WI38 (cell line): ENCODE measurements at regions not wholly inside any gene's neighbourhood (a gene's known extent, or its start where the extent isn't known, plus 50 kb on each side); places are given as distances from the start of the nearest gene placed in this dataset.
"Not testable (repeated sequence)": the region's sequence is repeated elsewhere in the genome, so short reads cannot be mapped to it uniquely, and the experiment has no call there.

Experiments used
- H3K4me3 ChIP-seq: 2 replicates; pipeline ENCODE4 v1.5.1; 2011; ENCODE audit warnings: low read depth, mild to moderate bottlenecking, control low read depth, low read length
- CTCF ChIP-seq: IDR thresholded peaks from 2 replicates; pipeline ENCODE4 v1.5.1; 2012; ENCODE audit warnings: low read depth, mild to moderate bottlenecking, control low read depth, low read length

- TF ChIP-seq CTCF: no peak
- no peak overlapping the region for H3K4me3 ChIP-seq
Measured at GRCh38 chr17:71503710-71504465, 616.9 kb upstream of the SOX9 start.

DNA sequence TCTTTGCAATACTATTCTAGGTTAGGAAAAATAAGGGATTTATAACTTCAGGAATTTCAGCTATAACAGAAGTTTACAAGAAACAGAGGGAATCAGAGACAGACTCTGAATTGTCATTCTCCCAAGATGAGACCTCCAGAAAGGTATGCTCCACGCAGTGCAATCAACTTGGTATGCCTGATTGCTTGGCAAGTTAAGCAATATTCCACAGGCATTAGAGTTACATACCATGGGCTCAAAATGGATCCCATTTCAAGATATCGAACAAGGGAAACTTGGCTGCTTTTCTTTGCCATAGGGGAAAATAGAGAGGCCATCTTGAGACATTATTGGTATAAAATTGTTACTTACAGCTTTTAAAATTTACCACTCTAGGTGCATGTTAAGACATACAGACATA lies 615.6 kb upstream of the SOX9 start:
- no peak overlapping the region for H3K4me3 ChIP-seq
- no peak for TF ChIP-seq CTCF

DNA sequence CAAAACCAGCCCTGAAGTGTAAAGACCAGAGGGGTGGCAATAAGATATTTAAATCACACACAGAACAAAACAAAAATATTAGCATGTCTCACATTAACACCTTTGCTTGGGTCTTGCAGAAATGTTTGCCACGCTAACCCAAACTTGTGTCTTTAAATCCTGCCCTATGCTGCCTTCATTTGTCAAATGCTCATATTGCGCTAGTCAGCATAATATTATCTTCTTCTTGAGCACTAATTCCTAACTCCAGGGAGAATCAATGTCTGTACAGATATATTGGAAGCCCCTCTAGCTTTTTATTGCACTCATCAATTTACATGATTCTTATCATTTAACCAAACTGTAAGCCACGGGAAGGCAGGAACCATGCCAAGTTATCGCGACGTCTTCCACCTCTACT lies 614.8 kb upstream of the SOX9 start:
- no peak for TF ChIP-seq CTCF
- H3K4me3 ChIP-seq: no peak overlapping the region

DNA sequence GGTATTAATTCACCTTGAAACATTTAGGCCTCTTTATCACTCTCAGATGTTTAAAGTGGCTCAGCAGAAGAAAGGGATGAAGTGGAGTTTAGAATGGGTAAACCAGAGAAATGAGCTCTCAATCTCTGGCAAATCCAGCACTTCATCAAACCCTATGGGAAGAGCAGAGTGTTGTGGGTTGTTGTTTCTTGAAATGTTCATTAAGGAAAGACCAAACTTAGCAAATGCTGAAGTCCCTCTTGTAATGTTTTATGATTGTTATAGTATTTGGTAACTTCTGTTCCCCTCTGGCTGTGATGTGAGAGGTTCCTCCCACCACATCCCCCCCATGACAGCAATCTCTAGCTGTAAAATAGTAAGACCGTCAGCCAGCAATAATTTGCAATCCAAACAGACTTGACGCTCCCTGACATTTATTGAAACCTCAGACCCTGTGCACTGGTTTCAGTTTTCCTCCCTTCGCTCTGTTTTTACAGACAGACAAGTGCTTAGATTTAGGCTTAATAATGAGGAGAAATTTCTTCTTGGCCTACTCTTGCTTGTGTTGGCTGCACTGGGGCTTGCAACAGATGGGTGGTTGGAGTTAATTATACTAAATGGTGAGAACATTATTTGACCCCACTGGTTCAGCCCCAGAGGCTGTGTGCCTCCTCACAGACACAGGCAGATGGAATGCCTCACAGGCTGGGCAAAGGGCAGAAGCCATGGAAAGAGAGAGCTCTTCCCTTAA lies 609.4 kb upstream of the SOX9 start:
- no peak overlapping the region for H3K4me3 ChIP-seq
- TF ChIP-seq CTCF: no peak

- not testable (repeated sequence) for H3K4me3 ChIP-seq
Measured at GRCh38 chr17:71513725-71514124, 607.1 kb upstream of the SOX9 start.

- H3K4me3 ChIP-seq: no peak overlapping the region
- TF ChIP-seq CTCF: no peak
Measured at GRCh38 chr17:71516149-71516548, 604.7 kb upstream of the SOX9 start.

- no peak for TF ChIP-seq CTCF
- H3K4me3 ChIP-seq: no peak overlapping the region
Measured at GRCh38 chr17:71519285-71519684, 601.5 kb upstream of the SOX9 start.

GRCh38 chr17:71521724-71522123 lies 599.1 kb upstream of the SOX9 start:
- TF ChIP-seq CTCF: no peak
- H3K4me3 ChIP-seq: no peak overlapping the region
